ENCODE measurements at regions not wholly inside any gene's neighbourhood (a gene's known extent, or its start where the extent isn't known, plus 50 kb on each side); places are given as distances from the start of the nearest gene placed in this dataset.

DNA sequence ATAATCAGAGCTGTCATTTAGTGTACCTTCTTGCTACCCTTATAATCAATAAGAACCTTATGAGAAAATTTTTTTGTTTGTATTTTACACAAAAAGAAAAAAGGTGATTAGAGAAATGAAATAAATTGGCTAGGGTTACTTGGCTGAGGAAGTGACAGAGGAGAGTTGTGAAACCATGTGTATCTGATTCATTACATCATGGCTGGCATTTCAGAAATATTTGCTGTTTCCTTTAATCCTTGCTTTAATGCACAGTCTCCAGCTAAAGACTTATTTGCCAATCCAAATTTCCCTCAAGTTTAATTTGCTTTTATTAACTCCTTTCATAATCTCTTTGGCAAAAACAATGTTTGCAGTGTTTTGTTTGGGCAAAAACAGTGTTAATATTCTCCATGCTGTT is 543.1 kb downstream of the KIF4B start (continued):
- TF ChIP-seq SIN3A (IDR thresholded peaks at IDR 0.05; ENCODE audit: low read depth) (no peak), ZFX (IDR thresholded peaks at IDR 0.05) (no peak)

DNA sequence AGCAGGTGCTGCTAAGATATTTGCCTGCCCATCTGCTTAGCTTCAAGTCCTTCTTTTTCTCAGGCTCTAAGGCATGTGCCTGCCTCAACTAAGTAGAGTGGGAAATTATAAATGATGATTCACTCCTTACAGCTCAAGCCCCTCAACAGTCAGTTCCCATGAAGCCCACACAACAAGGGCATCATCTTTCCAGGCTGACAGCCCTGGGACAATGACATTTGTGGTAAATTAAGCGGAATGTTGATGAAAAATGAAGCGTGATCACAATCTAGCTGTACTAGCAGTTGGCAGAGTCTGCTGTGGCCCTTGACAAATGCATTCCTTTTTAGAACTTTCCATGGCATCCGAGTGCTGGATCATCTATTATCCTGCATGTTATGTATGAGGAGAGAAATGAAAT is 548.6 kb downstream of the KIF4B start:
- ChIA-PET POLR2A (no interaction called here), CTCF (no interaction called here), RAD21 (ENCODE audit: low non-redundant PET in 1 of 2, low total read pairs in 2 of 2, uncharacterized antibody in 2 of 2, unreplicated experiment in 2 of 2) (no interaction called here)
- Histone ChIP-seq H2AFZ (ENCODE audit: low read depth, low read length, poor library complexity, severe bottlenecking) (no peak overlapping the region), H3K9ac (ENCODE audit: low read length) (no peak overlapping the region), H3K79me2 (ENCODE audit: insufficient read depth, low read length) (no peaks in the 10 kb centered on the region), H3K36me3 (ENCODE audit: control insufficient read depth in 1 of 2, insufficient read depth in 2 of 2, low read length in 2 of 2) (no peaks in the 10 kb centered on the region), H3K9me2 (ENCODE audit: insufficient read depth) (no peaks in the 10 kb centered on the region), H4K20me1 (ENCODE audit: insufficient read depth) (no peaks in the 10 kb centered on the region), H3K27me3 (ENCODE audit: insufficient read depth, low read length) (no peaks in the 10 kb centered on the region), H3K4me2 (ENCODE audit: low read length) (no peak overlapping the region), H3K27ac (ENCODE audit: low read depth, low read length) (no peak overlapping the region), H3K4me1 (ENCODE audit: control insufficient read depth in 1 of 2, insufficient read depth in 2 of 2, low read length in 2 of 2) (no peaks in the 10 kb centered on the region), H3K9me3 (ENCODE audit: control insufficient read depth in 1 of 2, insufficient read depth in 1 of 2, low read depth in 1 of 2, low read length in 2 of 2) (peaks cover 0 to 3% of the 10 kb centered on the region in 2 experiments; a peak in 1 of 4 replicates), H3K4me3 (replicated peaks in 1 of 2; ENCODE audit: low read depth in 1 of 2, low read length in 2 of 2) (no peak overlapping the region)
- DNase-seq (ENCODE audit: low read depth, low spot score): no peak
- BruUV-seq (replicated peaks): no TSS peak
- ATAC-seq: no peak
- intact Hi-C loops (cut with micrococcal nuclease): no loop called here
- TF ChIP-seq, protein P1, sequence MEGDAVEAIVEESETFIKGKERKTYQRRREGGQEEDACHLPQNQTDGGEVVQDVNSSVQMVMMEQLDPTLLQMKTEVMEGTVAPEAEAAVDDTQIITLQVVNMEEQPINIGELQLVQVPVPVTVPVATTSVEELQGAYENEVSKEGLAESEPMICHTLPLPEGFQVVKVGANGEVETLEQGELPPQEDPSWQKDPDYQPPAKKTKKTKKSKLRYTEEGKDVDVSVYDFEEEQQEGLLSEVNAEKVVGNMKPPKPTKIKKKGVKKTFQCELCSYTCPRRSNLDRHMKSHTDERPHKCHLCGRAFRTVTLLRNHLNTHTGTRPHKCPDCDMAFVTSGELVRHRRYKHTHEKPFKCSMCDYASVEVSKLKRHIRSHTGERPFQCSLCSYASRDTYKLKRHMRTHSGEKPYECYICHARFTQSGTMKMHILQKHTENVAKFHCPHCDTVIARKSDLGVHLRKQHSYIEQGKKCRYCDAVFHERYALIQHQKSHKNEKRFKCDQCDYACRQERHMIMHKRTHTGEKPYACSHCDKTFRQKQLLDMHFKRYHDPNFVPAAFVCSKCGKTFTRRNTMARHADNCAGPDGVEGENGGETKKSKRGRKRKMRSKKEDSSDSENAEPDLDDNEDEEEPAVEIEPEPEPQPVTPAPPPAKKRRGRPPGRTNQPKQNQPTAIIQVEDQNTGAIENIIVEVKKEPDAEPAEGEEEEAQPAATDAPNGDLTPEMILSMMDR (IDR thresholded peaks at IDR 0.05 in 2 of 3, conservative IDR thresholded peaks at IDR 0.05 in 1 of 3; ENCODE audit: borderline replicate concordance in 1 of 3, insufficient read depth in 1 of 3, low read depth in 2 of 3, low read length in 2 of 3): no peak
- TF ChIP-seq CEBPB (IDR thresholded peaks at IDR 0.05; ENCODE audit: low read depth): no peak
- no peak for TF ChIP-seq SRF (IDR thresholded peaks at IDR 0.05; ENCODE audit: low read depth)
- no peak for TF ChIP-seq ZFX (IDR thresholded peaks at IDR 0.05)
- TF ChIP-seq FOSL1 (IDR thresholded peaks at IDR 0.05; ENCODE audit: low read depth): no peak
- no peak for TF ChIP-seq SP1 (IDR thresholded peaks at IDR 0.05; ENCODE audit: low read depth)
- no peak for TF ChIP-seq RAD21 (IDR thresholded peaks at IDR 0.05; ENCODE audit: low read depth)
- no peak for TF ChIP-seq POLR2AphosphoS5 (IDR thresholded peaks at IDR 0.05; ENCODE audit: low read depth, low read length)
- TF ChIP-seq CBX3 (IDR thresholded peaks at IDR 0.05; ENCODE audit: low read depth): no peak
- TF ChIP-seq EZH2 (IDR thresholded peaks at IDR 0.05): no peak
- no peak for TF ChIP-seq JUND (IDR thresholded peaks at IDR 0.05)
